Left ventricle myocardium superior (tissue), 1 donor: ENCODE measurements at regions not wholly inside any gene's neighbourhood (a gene's known extent, or its start where the extent isn't known, plus 50 kb on each side); places are given as distances from the start of the nearest gene placed in this dataset.
"Not testable (repeated sequence)": the region's sequence is repeated elsewhere in the genome, so short reads cannot be mapped to it uniquely, and the experiment has no call there.

Experiments used
- ATAC-seq: fragments of 200-7000 bp; cut with Tn5 transposase; one replicate; pipeline ENCODE4 v1.9.1; 2020; ENCODE audit warnings: mild to moderate bottlenecking, moderate library complexity
- DNase-seq: peaks from one replicate; pipeline ENCODE4 v3.0.0-alpha.2; 2020
- intact Hi-C: fragments of 100-400 bp; cut with micrococcal nuclease; formaldehyde crosslinking; loops from one replicate; pipeline ENCODE4 v1.11.0; 2022
- donor health status: DM: no; HTN: yes; CAD: no; lungs with severe emphysema.

GRCh38 chr20:57815405-57815804, 105.6 kb upstream of the PMEPA1 start:
- intact Hi-C loops: no loop called here
- DNase-seq (no peak), ATAC-seq (no peak)

GRCh38 chr20:57814529-57814928, 104.7 kb upstream of the PMEPA1 start:
- intact Hi-C loops: no loop called here
- no peak for ATAC-seq
- no peak for DNase-seq

GRCh38 chr20:57813509-57814269, 103.9 kb upstream of the PMEPA1 start:
- intact Hi-C loops: no loop called here
- no peak for DNase-seq
- ATAC-seq: no peak

- intact Hi-C loops, DNase-seq, ATAC-seq: not testable (repeated sequence)
Measured at GRCh38 chr20:57812632-57813031, 102.8 kb upstream of the PMEPA1 start.

GRCh38 chr20:57811374-57812020, 101.7 kb upstream of the PMEPA1 start:
- intact Hi-C loops: no loop called here
- ATAC-seq: no peak
- no peak for DNase-seq

GRCh38 chr20:57810511-57811373, 100.9 kb upstream of the PMEPA1 start:
- ATAC-seq (no peak), DNase-seq (no peak)
- intact Hi-C loops: no loop called here

GRCh38 chr20:57809661-57810172, 99.9 kb upstream of the PMEPA1 start:
- peak; percentile 87 for ATAC-seq
- peak; percentile 67 for DNase-seq
- intact Hi-C loops: no loop called here

GRCh38 chr20:57809149-57809548, 99.3 kb upstream of the PMEPA1 start:
- DNase-seq (no peak), ATAC-seq (no peak)
- intact Hi-C loops: no loop called here

- ATAC-seq: no peak
- intact Hi-C loops: no loop called here
Measured at GRCh38 chr20:57808264-57809070, 98.7 kb upstream of the PMEPA1 start.

GRCh38 chr20:57807401-57808263, 97.8 kb upstream of the PMEPA1 start:
- intact Hi-C loops: no loop called here
- peak; percentile 77 for ATAC-seq
- peak; percentile 56 for DNase-seq

More at GRCh38 chr20:57808264-57809070, 98.7 kb upstream of the PMEPA1 start:
- no peak for DNase-seq

GRCh38 chr20:57806975-57807374, 97.2 kb upstream of the PMEPA1 start:
- ATAC-seq (no peak), DNase-seq (no peak)
- intact Hi-C loops: no loop called here

GRCh38 chr20:57806476-57806875, 96.7 kb upstream of the PMEPA1 start:
- intact Hi-C loops: no loop called here
- no peak for ATAC-seq
- DNase-seq: no peak

- no peak for DNase-seq
- intact Hi-C loops: no loop called here
- no peak for ATAC-seq
Measured at GRCh38 chr20:57805747-57806146, 95.9 kb upstream of the PMEPA1 start.

- ATAC-seq (no peak), DNase-seq (no peak)
- intact Hi-C loops: no loop called here
Measured at GRCh38 chr20:57804470-57805250, 94.8 kb upstream of the PMEPA1 start.

- DNase-seq (no peak), ATAC-seq (no peak)
- intact Hi-C loops: no loop called here
Measured at GRCh38 chr20:57803508-57804005, 93.7 kb upstream of the PMEPA1 start.

GRCh38 chr20:57802765-57803507, 93.1 kb upstream of the PMEPA1 start:
- ATAC-seq: no peak
- intact Hi-C loops: no loop called here
- no peak for DNase-seq
